Heart left ventricle (tissue), 16 donors: ENCODE measurements at regions not wholly inside any gene's neighbourhood (a gene's known extent, or its start where the extent isn't known, plus 50 kb on each side); places are given as distances from the start of the nearest gene placed in this dataset.

Experiments
- ATAC-seq, 4 donors: fragments of 200-7000 bp; cut with Tn5 transposase; one replicate each; pipeline ENCODE4 v1.9.1; 2020 to 2022; ENCODE audit warnings: moderate library complexity in 4 of 4, mild to moderate bottlenecking in 3 of 4, moderate number of reproducible peaks in 1 of 4
- DNase-seq, 5 donors: peaks; one replicate each; pipeline ENCODE4 v3.0.0-alpha.2; 2020
- H3K27ac ChIP-seq, 12 donors: fragments of 200-600 bp; sonication (generic) in 4 of 12; one replicate each; pipeline versions ENCODE4 v1.5.0 to v1.8.0; 2016 to 2022; ENCODE audit warnings: mild to moderate bottlenecking in 2 of 12
- H3K27me3 ChIP-seq, 9 donors: fragments of 200-600 bp; sonication (generic) in 2 of 9; one replicate each; pipeline versions ENCODE4 v1.5.1 to v1.8.0; 2016 to 2022; ENCODE audit warnings: mild to moderate bottlenecking in 3 of 9
- H3K36me3 ChIP-seq, 9 donors: fragments of 200-600 bp; sonication (generic) in 2 of 9; one replicate each; pipeline versions ENCODE4 v1.5.0 to v1.8.0; 2018 to 2022; ENCODE audit warnings: mild to moderate bottlenecking in 2 of 9
- H3K4me1 ChIP-seq, 12 donors: fragments of 200-600 bp; sonication (generic) in 4 of 12; one replicate each; pipeline versions ENCODE4 v1.5.0 to v1.8.0; 2016 to 2022; ENCODE audit warnings: mild to moderate bottlenecking in 3 of 12
- H3K4me3 ChIP-seq, 12 donors: fragments of 200-600 bp; sonication (generic) in 4 of 12; one replicate each; pipeline versions ENCODE4 v1.5.0 to v1.8.0; 2017 to 2022; ENCODE audit warnings: mild to moderate bottlenecking in 9 of 12, moderate library complexity in 4 of 12
- H3K9me3 ChIP-seq, 12 donors: fragments of 200-600 bp; sonication (generic) in 4 of 12; one replicate each; pipeline versions ENCODE4 v1.5.0 to v1.8.0; 2016 to 2022; ENCODE audit warnings: mild to moderate bottlenecking in 1 of 12
- POLR2A ChIP-seq, 2 donors: fragments of 450-650 bp; IDR thresholded peaks; one replicate each; pipeline ENCODE4 v1.6.1; 2017; ENCODE audit warnings: antibody characterized with exemption in 2 of 2, mild to moderate bottlenecking in 2 of 2, moderate library complexity in 2 of 2
- WGBS, 4 donors: extraction: QIAGEN DNeasy Blood & Tissue Kit in 2 of 4; methylation state at CpG; one replicate each; pipeline versions ENCODE4 v1.1.5 to v1.1.7; 2013 to 2018; 5-methylcytosine and 5-hydroxymethylcytosine counted together
- intact Hi-C, 10 donors: fragments of 100-400 bp; cut with DNase I; formaldehyde crosslinking; loops; one replicate each; pipeline versions ENCODE4 v1.11.1 to v1.14.2; 2022
- TF ChIP-seq, protein P1 (sequence below), 12 donors: fragments of 200-600 bp; sonication (generic) in 4 of 12; IDR thresholded peaks; one replicate each; pipeline versions ENCODE4 v1.5.0 to v1.8.0; 2018 to 2022; ENCODE audit warnings: antibody characterized with exemption in 12 of 12, mild to moderate bottlenecking in 5 of 12
- donor health status: ischemic (EF 13 %, LVEDD 7.1; RV severe dilation, severe dysfunction).
- donor health status: healthy with polysubstance abuse.
- donor health status: DM: no; HTN: yes; CAD: no.
- donor health status: DM: no; HTN: no; CAD: no.
- donor health status: ischemic (EF 25% LVEDD 6.9; RV normal size, moderate dysfunction).
- donor health status: ischemic (EF 25% LVEDD 5.7; RV mildly dilated, moderate dysfunction).
- donor health status: healthy.
- donor health status: DM: yes; HTN: yes; CAD: no.
- donor health status: ischemic (EF 35%, LVEDD 5.7; RV mildly dilated, moderate dysfunction).
- donor health status: nonischemic (EF 11% LVEDD 7.7; RV severe dilation, severe dysfunction).
- donor health status: DM: yes; HTN: yes; CAD: no.
- donor health status: PGD.
- donor health status: ischemic (EF 29% LVEDD 5.4; RV normal size, mild dysfunction).
- donor health status: nonischemic (EF 23%, LVEDD 6.1; RV moderate dilation, normal function).

DNA sequence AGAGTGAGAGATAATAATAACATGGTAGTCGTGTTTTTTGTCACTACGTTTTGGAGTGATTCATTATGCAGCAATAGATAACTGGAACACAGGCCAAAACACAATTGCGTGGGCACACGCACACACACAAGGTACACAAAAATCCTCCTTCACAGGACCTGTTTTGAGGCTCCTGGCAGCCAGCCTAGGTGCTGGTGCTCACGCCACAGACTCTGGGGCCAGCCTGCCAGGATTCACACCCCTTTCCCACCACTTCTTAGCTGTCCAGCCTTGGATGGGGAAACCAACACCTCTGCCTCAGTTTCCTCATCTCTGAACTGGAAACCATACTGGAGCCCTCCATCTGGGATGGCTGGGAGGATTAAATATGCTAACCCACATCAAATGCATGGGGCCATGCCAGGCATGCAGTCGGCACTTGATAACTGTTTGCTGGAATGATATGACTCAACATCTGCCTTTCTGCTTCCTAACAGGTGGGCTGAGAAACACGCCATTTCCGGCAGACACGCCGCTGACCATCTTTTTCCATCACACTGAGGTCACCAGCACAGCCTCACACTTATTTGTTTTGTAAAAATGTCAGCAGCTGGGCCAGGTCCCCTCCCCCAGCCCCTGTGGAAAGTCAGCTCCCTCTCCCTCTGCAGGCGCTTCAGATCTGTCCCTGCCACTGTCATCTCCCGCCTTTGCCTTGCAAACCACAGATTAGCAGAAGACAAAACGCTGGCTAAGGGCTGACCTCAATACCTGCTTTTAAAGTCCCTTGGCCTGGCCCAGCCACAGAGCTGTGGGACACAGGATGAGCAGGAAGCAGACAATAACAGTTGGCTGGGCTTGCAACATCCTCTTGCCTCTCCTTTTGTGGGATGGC lies 237.5 kb downstream of the BCOR start:
- peaks cover 0 to 26% (median 7%) of the 10 kb centered on the region in 12 donors for H3K4me1 ChIP-seq
- no peak overlapping the region for H3K27ac ChIP-seq
- H3K36me3 ChIP-seq = no peaks in the 10 kb centered on the region
- DNase-seq (peak in 3 of 5 donors; percentile 32 to 72 (median 37)), ATAC-seq (peak in 3 of 4 donors; percentile 72 to 83 (median 76))
- H3K4me3 ChIP-seq = no peak overlapping the region
- H3K9me3 ChIP-seq = peaks cover 0 to 6% (median 0%) of the 10 kb centered on the region in 12 donors
- no peaks in the 10 kb centered on the region for H3K27me3 ChIP-seq
- intact Hi-C loops = no loop called here
- 23 to 45% (median 32%) methylated on average over 13 of the region's 13 CpGs for WGBS, 4 donors
- TF ChIP-seq POLR2A (IDR thresholded peaks at IDR 0.05) = no peak
- TF ChIP-seq, protein P1, sequence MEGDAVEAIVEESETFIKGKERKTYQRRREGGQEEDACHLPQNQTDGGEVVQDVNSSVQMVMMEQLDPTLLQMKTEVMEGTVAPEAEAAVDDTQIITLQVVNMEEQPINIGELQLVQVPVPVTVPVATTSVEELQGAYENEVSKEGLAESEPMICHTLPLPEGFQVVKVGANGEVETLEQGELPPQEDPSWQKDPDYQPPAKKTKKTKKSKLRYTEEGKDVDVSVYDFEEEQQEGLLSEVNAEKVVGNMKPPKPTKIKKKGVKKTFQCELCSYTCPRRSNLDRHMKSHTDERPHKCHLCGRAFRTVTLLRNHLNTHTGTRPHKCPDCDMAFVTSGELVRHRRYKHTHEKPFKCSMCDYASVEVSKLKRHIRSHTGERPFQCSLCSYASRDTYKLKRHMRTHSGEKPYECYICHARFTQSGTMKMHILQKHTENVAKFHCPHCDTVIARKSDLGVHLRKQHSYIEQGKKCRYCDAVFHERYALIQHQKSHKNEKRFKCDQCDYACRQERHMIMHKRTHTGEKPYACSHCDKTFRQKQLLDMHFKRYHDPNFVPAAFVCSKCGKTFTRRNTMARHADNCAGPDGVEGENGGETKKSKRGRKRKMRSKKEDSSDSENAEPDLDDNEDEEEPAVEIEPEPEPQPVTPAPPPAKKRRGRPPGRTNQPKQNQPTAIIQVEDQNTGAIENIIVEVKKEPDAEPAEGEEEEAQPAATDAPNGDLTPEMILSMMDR (IDR thresholded peaks at IDR 0.05) = no peak

DNA sequence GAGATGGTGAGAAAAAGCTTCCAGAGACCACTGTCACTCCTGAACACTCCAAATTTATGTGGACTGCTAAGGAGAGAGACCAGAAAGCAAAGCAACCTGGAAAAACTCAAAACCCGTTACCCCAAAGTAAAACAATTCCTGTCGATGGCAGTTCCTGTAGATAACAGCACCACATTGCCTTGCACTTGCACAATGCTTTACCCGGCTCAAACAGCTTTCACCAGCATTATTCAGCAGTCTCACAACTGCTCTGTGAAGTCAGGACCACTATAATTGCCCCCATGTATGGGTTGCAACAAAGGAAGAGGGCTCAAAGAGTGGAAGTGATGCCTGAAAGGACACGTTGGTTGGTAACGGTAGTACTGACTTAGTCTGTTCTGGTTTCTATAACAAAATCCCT lies 234.8 kb downstream of the BCOR start:
- Histone ChIP-seq H3K4me1 (peaks cover 0 to 15% (median 5%) of the 10 kb centered on the region in 12 donors), H3K9me3 (peaks cover 0 to 6% (median 0%) of the 10 kb centered on the region in 12 donors), H3K4me3 (no peak overlapping the region), H3K27me3 (no peaks in the 10 kb centered on the region), H3K27ac (no peak overlapping the region), H3K36me3 (no peaks in the 10 kb centered on the region)
- ATAC-seq (no peak), DNase-seq (no peak)
- TF ChIP-seq, protein P1 (IDR thresholded peaks at IDR 0.05) = no peak
- TF ChIP-seq POLR2A (IDR thresholded peaks at IDR 0.05) = no peak
- intact Hi-C loops = no loop called here
- 78 to 87% (median 81%) methylated on average over 5 of the region's 5 CpGs for WGBS, 4 donors

GRCh38 chrX:39866229-39866628 lies 231.5 kb downstream of the BCOR start:
- intact Hi-C loops = no loop called here
- Histone ChIP-seq H3K4me1 (no peaks in the 10 kb centered on the region), H3K36me3 (no peaks in the 10 kb centered on the region), H3K9me3 (peaks cover 0 to 6% (median 0%) of the 10 kb centered on the region in 12 donors), H3K27ac (no peak overlapping the region), H3K27me3 (no peaks in the 10 kb centered on the region), H3K4me3 (no peak overlapping the region)
- ATAC-seq (no peak), DNase-seq (no peak)
- TF ChIP-seq, protein P1 (IDR thresholded peaks at IDR 0.05) = no peak
- no peak for TF ChIP-seq POLR2A (IDR thresholded peaks at IDR 0.05)
- 47 to 68% (median 67%) methylated on average over 4 of the region's 4 CpGs for WGBS, 4 donors

- 50 to 63% (median 59%) methylated on average over 7 of the region's 7 CpGs for WGBS, 4 donors
- no peaks in the 10 kb centered on the region for H3K27me3 ChIP-seq
- TF ChIP-seq, protein P1 (IDR thresholded peaks at IDR 0.05) = no peak
- no peak for TF ChIP-seq POLR2A (IDR thresholded peaks at IDR 0.05)
- ATAC-seq = no peak
- H3K4me3 ChIP-seq = no peak overlapping the region
- H3K9me3 ChIP-seq = no peaks in the 10 kb centered on the region
- H3K27ac ChIP-seq = no peak overlapping the region
- intact Hi-C loops = no loop called here
- no peak for DNase-seq
- no peaks in the 10 kb centered on the region for H3K4me1 ChIP-seq
- no peaks in the 10 kb centered on the region for H3K36me3 ChIP-seq
Measured at GRCh38 chrX:39869846-39870601, 227.7 kb downstream of the BCOR start.
